Ammon's horn (tissue), 1 donor: ENCODE measurements at regions not wholly inside any gene's neighbourhood (a gene's known extent, or its start where the extent isn't known, plus 50 kb on each side); places are given as distances from the start of the nearest gene placed in this dataset.
"Not testable (repeated sequence)": the region's sequence is repeated elsewhere in the genome, so short reads cannot be mapped to it uniquely, and the experiment has no call there.

Experiments used
- DNase-seq: peaks from one replicate; pipeline ENCODE4 v3.0.0-alpha.2; 2016; ENCODE audit warnings: low spot score

- DNase-seq, result no peak
Measured at GRCh38 chr10:53430974-53431373, 658.4 kb upstream of the MBL2 start.

- DNase-seq, result no peak
Measured at GRCh38 chr10:53430127-53430891, 657.7 kb upstream of the MBL2 start.

- no peak for DNase-seq
Measured at GRCh38 chr10:53422223-53422888, 649.8 kb upstream of the MBL2 start.

- no peak for DNase-seq
Measured at GRCh38 chr10:53412651-53413050, 640.1 kb upstream of the MBL2 start.

GRCh38 chr10:53406532-53406931 is 633.9 kb upstream of the MBL2 start:
- no peak for DNase-seq

GRCh38 chr10:53403688-53404087 is 631.1 kb upstream of the MBL2 start:
- peak; percentile 56 for DNase-seq

GRCh38 chr10:53402594-53402993 is 630.0 kb upstream of the MBL2 start:
- no peak for DNase-seq

GRCh38 chr10:53401536-53401935 is 629.0 kb upstream of the MBL2 start:
- no peak for DNase-seq

GRCh38 chr10:53396876-53397275 is 624.3 kb upstream of the MBL2 start:
- DNase-seq, result no peak

GRCh38 chr10:53395449-53395848 is 622.9 kb upstream of the MBL2 start:
- no peak for DNase-seq

- no peak for DNase-seq
Measured at GRCh38 chr10:53387562-53387961, 615.0 kb upstream of the MBL2 start.

GRCh38 chr10:53382543-53382942 is 610.0 kb upstream of the MBL2 start:
- DNase-seq, result no peak

GRCh38 chr10:53379956-53380355 is 607.4 kb upstream of the MBL2 start:
- DNase-seq, result no peak

- DNase-seq, result no peak
Measured at GRCh38 chr10:53370347-53370746, 597.8 kb upstream of the MBL2 start.

- no peak for DNase-seq
Measured at GRCh38 chr10:53361936-53362335, 589.4 kb upstream of the MBL2 start.

- no peak for DNase-seq
Measured at GRCh38 chr10:53361281-53361680, 588.7 kb upstream of the MBL2 start.

- DNase-seq, result not testable (repeated sequence)
Measured at GRCh38 chr10:53358978-53359377, 586.4 kb upstream of the MBL2 start.

- DNase-seq, result no peak
Measured at GRCh38 chr10:53358536-53358935, 586.0 kb upstream of the MBL2 start.

- no peak for DNase-seq
Measured at GRCh38 chr10:53357587-53357986, 585.0 kb upstream of the MBL2 start.

- DNase-seq, result no peak
Measured at GRCh38 chr10:53356616-53357349, 584.2 kb upstream of the MBL2 start.

- not testable (repeated sequence) for DNase-seq
Measured at GRCh38 chr10:53342531-53342930, 569.9 kb upstream of the MBL2 start.

GRCh38 chr10:53338199-53338598 is 565.6 kb upstream of the MBL2 start:
- not testable (repeated sequence) for DNase-seq
